ENCODE measurements at regions not wholly inside any gene's neighbourhood (a gene's known extent, or its start where the extent isn't known, plus 50 kb on each side); places are given as distances from the start of the nearest gene placed in this dataset.
"Not testable (repeated sequence)": the region's sequence is repeated elsewhere in the genome, so short reads cannot be mapped to it uniquely, and the experiment has no call there.

GRCh38 chr16:22722551-22723541 is 91.1 kb upstream of the HS3ST2 start:
- DNase-seq: not testable (repeated sequence)

GRCh38 chr16:22726868-22727267 is 87.1 kb upstream of the HS3ST2 start:
- DNase-seq: no peak

GRCh38 chr16:22727285-22728166 is 86.4 kb upstream of the HS3ST2 start:
- DNase-seq: no peak

- no peak for DNase-seq
Observed at GRCh38 chr16:22728167-22728836, 85.7 kb upstream of the HS3ST2 start.

GRCh38 chr16:22732400-22732799 is 81.6 kb upstream of the HS3ST2 start:
- DNase-seq: no peak

GRCh38 chr16:22732959-22733358 is 81.0 kb upstream of the HS3ST2 start:
- DNase-seq: no peak

GRCh38 chr16:22734368-22734767 is 79.6 kb upstream of the HS3ST2 start:
- DNase-seq: no peak

- DNase-seq: no peak
Observed at GRCh38 chr16:22736791-22737190, 77.2 kb upstream of the HS3ST2 start.

GRCh38 chr16:22739077-22739476 is 74.9 kb upstream of the HS3ST2 start:
- DNase-seq: no peak

- DNase-seq: no peak
Observed at GRCh38 chr16:22743401-22743800, 70.6 kb upstream of the HS3ST2 start.

- DNase-seq: no peak
Observed at GRCh38 chr16:22751104-22751667, 62.8 kb upstream of the HS3ST2 start.

GRCh38 chr16:22751685-22752084 is 62.3 kb upstream of the HS3ST2 start:
- no peak for DNase-seq

GRCh38 chr16:22753451-22753850 is 60.5 kb upstream of the HS3ST2 start:
- no peak for DNase-seq

- no peak for DNase-seq
Observed at GRCh38 chr16:22754577-22754976, 59.4 kb upstream of the HS3ST2 start.

- DNase-seq: no peak
Observed at GRCh38 chr16:22757202-22757601, 56.8 kb upstream of the HS3ST2 start.

GRCh38 chr16:22762486-22762885 is 51.5 kb upstream of the HS3ST2 start:
- DNase-seq: no peak

GRCh38 chr16:22763437-22764080 is 50.4 kb upstream of the HS3ST2 start:
- no peak for DNase-seq
